H1 (cell line): ENCODE measurements at regions not wholly inside any gene's neighbourhood (a gene's known extent, or its start where the extent isn't known, plus 50 kb on each side); places are given as distances from the start of the nearest gene placed in this dataset.

Experiments
- CHD7 ChIP-seq: fragments of 300-600 bp; sonication (generic); IDR thresholded peaks from 2 replicates; pipeline ENCODE4 v1.7.1; 2012; ENCODE audit warnings: low read length, moderate library complexity, mild to moderate bottlenecking, inconsistent platforms; ENCODE audit not compliant: insufficient replicate concordance
- EZH2 ChIP-seq: fragments of 200-600 bp; sonication (generic); IDR thresholded peaks from 2 replicates; pipeline ENCODE4 v1.7.1; 2012; ENCODE audit warnings: low read depth, mild to moderate bottlenecking, moderate library complexity, low read length, inconsistent platforms; ENCODE audit not compliant: severe bottlenecking
- JUND ChIP-seq: IDR thresholded peaks from 2 replicates; pipeline ENCODE4 v1.6.1; 2011; ENCODE audit warnings: mild to moderate bottlenecking, improper control_type of control experiment, low read length
- KDM4A ChIP-seq: IDR thresholded peaks from one replicate; pipeline ENCODE4 v1.7.1; 2012; ENCODE audit warnings: low read depth, mild to moderate bottlenecking, moderate library complexity, low read length, inconsistent platforms; ENCODE audit not compliant: severe bottlenecking
- RBBP5 ChIP-seq: IDR thresholded peaks from 2 replicates; pipeline ENCODE4 v1.7.1; 2012; ENCODE audit warnings: low read depth, mild to moderate bottlenecking, inconsistent platforms, low read length, moderate library complexity, borderline replicate concordance
- SIRT6 ChIP-seq: IDR thresholded peaks from one replicate; pipeline ENCODE4 v1.7.1; 2012; ENCODE audit warnings: low read length, inconsistent platforms
- SP4 ChIP-seq: IDR thresholded peaks from 2 replicates; pipeline ENCODE4 v1.6.1; 2012; ENCODE audit warnings: low read length, inconsistent platforms
- SRF ChIP-seq: IDR thresholded peaks from 2 replicates; pipeline ENCODE4 v1.6.1; 2011; ENCODE audit warnings: mild to moderate bottlenecking, low read depth, low read length, moderate library complexity
- TCF12 ChIP-seq: IDR thresholded peaks from 2 replicates; pipeline ENCODE4 v1.6.1; 2011; ENCODE audit warnings: low read depth, mild to moderate bottlenecking, low read length
- YY1 ChIP-seq: IDR thresholded peaks from 2 replicates; pipeline ENCODE4 v1.6.1; 2011; ENCODE audit warnings: low read depth, mild to moderate bottlenecking, low read length
- ZNF274 ChIP-seq: IDR thresholded peaks from 2 replicates; pipeline ENCODE4 v1.7.0; 2012; ENCODE audit warnings: low read length, borderline replicate concordance; ENCODE audit errors: extremely low read depth

DNA sequence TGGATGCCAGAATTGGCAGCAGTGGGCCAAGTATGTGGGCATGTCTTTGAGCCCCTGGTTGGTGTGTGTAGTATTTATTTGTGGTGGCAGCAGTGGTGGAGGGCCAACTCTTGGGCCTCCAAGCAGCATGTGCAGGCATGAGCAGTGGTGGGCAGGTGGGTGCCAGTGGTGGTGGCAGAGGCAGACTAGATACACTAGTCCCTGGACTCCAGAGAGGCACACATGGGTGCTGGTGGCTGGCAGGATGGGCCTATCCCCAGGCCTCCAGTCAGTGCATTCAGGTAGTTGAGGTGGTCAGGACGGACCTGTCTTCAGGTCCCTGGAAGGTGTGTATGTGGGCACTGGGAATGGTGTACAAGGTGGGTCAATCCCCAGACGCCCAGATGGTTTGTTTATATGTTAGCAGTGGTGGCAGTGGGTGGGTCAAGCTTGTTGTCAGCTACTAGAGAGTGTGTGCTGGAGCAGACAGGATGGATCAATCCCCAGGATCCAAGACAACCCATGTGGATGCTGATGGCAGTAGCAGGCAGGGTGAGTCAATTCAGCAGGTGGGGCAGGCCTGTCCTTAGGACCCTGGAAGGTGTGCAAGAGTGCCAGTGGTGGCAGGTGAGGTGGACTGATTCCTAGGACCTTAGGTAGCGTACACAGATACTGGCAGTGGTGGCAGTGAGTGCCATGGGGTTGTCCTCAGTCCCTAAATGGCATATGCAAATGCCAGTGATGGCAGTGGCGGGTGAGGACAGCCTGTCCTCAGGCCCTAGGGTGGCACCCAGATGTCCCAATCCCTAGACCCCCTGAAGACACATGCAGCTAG is 294.3 kb downstream of the RPS24 start (continued):
- no peak for TF ChIP-seq CHD7
- no peak for TF ChIP-seq SIRT6
- TF ChIP-seq TCF12: no peak
- TF ChIP-seq KDM4A: no peak
- TF ChIP-seq EZH2: no peak
- TF ChIP-seq YY1: no peak
- no peak for TF ChIP-seq JUND
- TF ChIP-seq ZNF274: no peak
- no peak for TF ChIP-seq SRF
- no peak for TF ChIP-seq RBBP5
- TF ChIP-seq SP4: no peak
